Adrenal gland (tissue), 5 donors: ENCODE measurements at regions not wholly inside any gene's neighbourhood (a gene's known extent, or its start where the extent isn't known, plus 50 kb on each side); places are given as distances from the start of the nearest gene placed in this dataset.

ENCODE experiments used
- POLR2A ChIP-seq, 2 donors: fragments of 450-650 bp; IDR thresholded peaks; one replicate each; pipeline ENCODE4 v1.6.1; 2017; ENCODE audit warnings: antibody characterized with exemption in 2 of 2, mild to moderate bottlenecking in 2 of 2, moderate library complexity in 1 of 2
- TF ChIP-seq, protein P1 (sequence below), 6 experiments: fragments of 450-650 bp in 4 of 6; fragments of 200-600 bp in 2 of 6; sonication (generic) in 1 of 6; IDR thresholded peaks; 1 replicate in 5 of 6; 2 replicates in 1 of 6; pipeline versions ENCODE4 v1.5.1 to v1.8.0; 2016 to 2021; ENCODE audit warnings: antibody characterized with exemption in 6 of 6, mild to moderate bottlenecking in 2 of 6, moderate library complexity in 1 of 6
- donor health status: DM: no; HTN: no; CAD: no.

DNA sequence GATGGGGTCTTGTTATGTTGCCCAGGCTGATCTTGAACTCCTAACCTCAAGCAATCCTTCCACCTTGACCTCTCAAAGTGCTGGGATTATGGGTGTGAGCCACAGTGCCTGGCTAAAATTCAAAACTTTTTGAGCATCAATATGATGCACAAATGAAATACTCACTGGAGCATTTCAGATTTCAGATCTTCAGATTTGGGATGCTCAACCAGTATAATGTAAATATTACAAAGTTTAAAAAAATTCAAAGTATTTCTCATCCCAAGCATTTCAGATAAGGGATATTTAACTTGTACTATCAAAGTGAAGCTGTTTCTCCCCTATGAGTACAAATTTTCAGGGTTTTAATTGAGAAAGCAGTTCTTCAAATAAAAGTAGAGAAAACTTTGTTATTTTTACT lies 164.1 kb upstream of the CCDC68 start:
- TF ChIP-seq, protein P1, sequence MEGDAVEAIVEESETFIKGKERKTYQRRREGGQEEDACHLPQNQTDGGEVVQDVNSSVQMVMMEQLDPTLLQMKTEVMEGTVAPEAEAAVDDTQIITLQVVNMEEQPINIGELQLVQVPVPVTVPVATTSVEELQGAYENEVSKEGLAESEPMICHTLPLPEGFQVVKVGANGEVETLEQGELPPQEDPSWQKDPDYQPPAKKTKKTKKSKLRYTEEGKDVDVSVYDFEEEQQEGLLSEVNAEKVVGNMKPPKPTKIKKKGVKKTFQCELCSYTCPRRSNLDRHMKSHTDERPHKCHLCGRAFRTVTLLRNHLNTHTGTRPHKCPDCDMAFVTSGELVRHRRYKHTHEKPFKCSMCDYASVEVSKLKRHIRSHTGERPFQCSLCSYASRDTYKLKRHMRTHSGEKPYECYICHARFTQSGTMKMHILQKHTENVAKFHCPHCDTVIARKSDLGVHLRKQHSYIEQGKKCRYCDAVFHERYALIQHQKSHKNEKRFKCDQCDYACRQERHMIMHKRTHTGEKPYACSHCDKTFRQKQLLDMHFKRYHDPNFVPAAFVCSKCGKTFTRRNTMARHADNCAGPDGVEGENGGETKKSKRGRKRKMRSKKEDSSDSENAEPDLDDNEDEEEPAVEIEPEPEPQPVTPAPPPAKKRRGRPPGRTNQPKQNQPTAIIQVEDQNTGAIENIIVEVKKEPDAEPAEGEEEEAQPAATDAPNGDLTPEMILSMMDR (IDR thresholded peaks at IDR 0.05) = no peak
- no peak for TF ChIP-seq POLR2A (IDR thresholded peaks at IDR 0.05)
